ENCODE measurements at regions not wholly inside any gene's neighbourhood (a gene's known extent, or its start where the extent isn't known, plus 50 kb on each side); places are given as distances from the start of the nearest gene placed in this dataset.

- H3K27ac Mint-ChIP-seq, result no peak overlapping the region
- CTCF ChIA-PET, result interaction anchor here (0.9 kb wide), 1 partner anchor 11 kb away, joined by 3 read pairs; no protein-coding TSS in a partner anchor
- POLR2A ChIA-PET, result no interaction called here
- no peak overlapping the region for H3K4me3 Mint-ChIP-seq
- no peaks in the 10 kb centered on the region for H3K36me3 Mint-ChIP-seq
- DNase-seq (ENCODE audit: low spot score), result no peak
- peaks cover 30% of the 10 kb centered on the region for H3K27me3 Mint-ChIP-seq (ENCODE audit: low read depth)
- no peaks in the 10 kb centered on the region for H3K9me3 Mint-ChIP-seq
- ATAC-seq, result no peak
- H3K4me1 Mint-ChIP-seq, result peaks cover 24% of the 10 kb centered on the region
- TF ChIP-seq ZNF671 (CRISPR knock-in tag; IDR thresholded peaks at IDR 0.05), result no peak
- TF ChIP-seq ZNF219 (CRISPR knock-in tag; IDR thresholded peaks at IDR 0.05; ENCODE audit: borderline replicate concordance), result no peak
- no peak for TF ChIP-seq ZNF317 (CRISPR knock-in tag; IDR thresholded peaks at IDR 0.05; ENCODE audit: borderline replicate concordance, low read depth)
- TF ChIP-seq IRF1 (CRISPR knock-in tag; IDR thresholded peaks at IDR 0.05), result no peak
- TF ChIP-seq PREB (CRISPR knock-in tag; IDR thresholded peaks at IDR 0.05; ENCODE audit: borderline replicate concordance), result no peak
- TF ChIP-seq SOX15 (CRISPR knock-in tag; IDR thresholded peaks at IDR 0.05), result no peak
- TF ChIP-seq NFATC4 (CRISPR knock-in tag; IDR thresholded peaks at IDR 0.05), result no peak
- TF ChIP-seq GABPB1 (CRISPR knock-in tag; IDR thresholded peaks at IDR 0.05), result no peak
These were observed 148.3 kb upstream of the SLC24A2 start for GRCh38 chr9:19937121-19937520.

- CTCF ChIA-PET, result interaction anchor here (0.9 kb wide), 1 partner anchor 12 kb away, joined by 3 read pairs; no protein-coding TSS in a partner anchor
- Mint-ChIP-seq H3K4me1 (peaks cover 24% of the 10 kb centered on the region), H3K4me3 (no peak overlapping the region), H3K36me3 (no peaks in the 10 kb centered on the region), H3K27ac (no peak overlapping the region), H3K9me3 (no peaks in the 10 kb centered on the region), H3K27me3 (ENCODE audit: low read depth) (peaks cover 30% of the 10 kb centered on the region)
- DNase-seq (ENCODE audit: low spot score) (no peak), ATAC-seq (no peak)
- POLR2A ChIA-PET, result no interaction called here
- no peak for TF ChIP-seq TCF7 (CRISPR knock-in tag; IDR thresholded peaks at IDR 0.05; ENCODE audit: low read depth)
- TF ChIP-seq ARID4B (CRISPR knock-in tag; IDR thresholded peaks at IDR 0.05; ENCODE audit: borderline replicate concordance), result no peak
- no peak for TF ChIP-seq ATF3 (CRISPR knock-in tag; conservative IDR thresholded peaks at IDR 0.05)
- no peak for TF ChIP-seq SMAD4 (CRISPR knock-in tag; IDR thresholded peaks at IDR 0.05)
- no peak for TF ChIP-seq ZNF416 (CRISPR knock-in tag; IDR thresholded peaks at IDR 0.05)
- TF ChIP-seq ZNF263 (CRISPR knock-in tag; IDR thresholded peaks at IDR 0.05; ENCODE audit: low read depth), result no peak
- TF ChIP-seq ELF4 (CRISPR knock-in tag; IDR thresholded peaks at IDR 0.05; ENCODE audit: low read depth), result no peak
- no peak for TF ChIP-seq MXD4 (CRISPR knock-in tag; IDR thresholded peaks at IDR 0.05; ENCODE audit: borderline replicate concordance)
- no peak for TF ChIP-seq ZNF425 (CRISPR knock-in tag; conservative IDR thresholded peaks at IDR 0.05)
- no peak for TF ChIP-seq MYBL2 (CRISPR knock-in tag; IDR thresholded peaks at IDR 0.05)
- no peak for TF ChIP-seq HMGXB4 (CRISPR knock-in tag; IDR thresholded peaks at IDR 0.05)
- no peak for TF ChIP-seq FOXP4 (CRISPR knock-in tag; IDR thresholded peaks at IDR 0.05)
- TF ChIP-seq CREM (CRISPR knock-in tag; IDR thresholded peaks at IDR 0.05), result no peak
- TF ChIP-seq FOXJ3 (CRISPR knock-in tag; IDR thresholded peaks at IDR 0.05; ENCODE audit: borderline replicate concordance), result no peak
- no peak for TF ChIP-seq HMGA2 (CRISPR knock-in tag; IDR thresholded peaks at IDR 0.05)
These were observed 147.8 kb upstream of the SLC24A2 start for GRCh38 chr9:19936598-19936997.
